Activated T-helper 17 cell treated with anti-CD3 and anti-CD28 coated beads, Interleukin-2, amount 50 U/mL, for 72 hours (primary cell): ENCODE measurements at regions not wholly inside any gene's neighbourhood (a gene's known extent, or its start where the extent isn't known, plus 50 kb on each side); places are given as distances from the start of the nearest gene placed in this dataset.
"Not testable (repeated sequence)": the region's sequence is repeated elsewhere in the genome, so short reads cannot be mapped to it uniquely, and the experiment has no call there.

ENCODE experiments used
- ATAC-seq: fragments of 150-1000 bp; cut with Tn5 transposase; replicated peaks from 2 replicates; pipeline ENCODE4 v1.10.0; 2021; ENCODE audit warnings: mild to moderate bottlenecking, moderate library complexity
- H3K27ac Mint-ChIP-seq: one replicate; pipeline ENCODE4 v1.8.0; 2022; ENCODE audit warnings: mixed read lengths
- H3K27me3 Mint-ChIP-seq: one replicate; pipeline ENCODE4 v1.8.0; 2022; ENCODE audit warnings: mixed read lengths
- H3K36me3 Mint-ChIP-seq: one replicate; pipeline ENCODE4 v1.8.0; 2022; ENCODE audit warnings: low read depth, mild to moderate bottlenecking, mixed read lengths
- H3K4me1 Mint-ChIP-seq: one replicate; pipeline ENCODE4 v1.8.0; 2022; ENCODE audit warnings: mixed read lengths
- H3K4me3 Mint-ChIP-seq: one replicate; pipeline ENCODE4 v1.8.0; 2022; ENCODE audit warnings: mild to moderate bottlenecking, mixed read lengths
- H3K9me3 Mint-ChIP-seq: one replicate; pipeline ENCODE4 v1.8.0; 2022; ENCODE audit warnings: mixed read lengths

DNA sequence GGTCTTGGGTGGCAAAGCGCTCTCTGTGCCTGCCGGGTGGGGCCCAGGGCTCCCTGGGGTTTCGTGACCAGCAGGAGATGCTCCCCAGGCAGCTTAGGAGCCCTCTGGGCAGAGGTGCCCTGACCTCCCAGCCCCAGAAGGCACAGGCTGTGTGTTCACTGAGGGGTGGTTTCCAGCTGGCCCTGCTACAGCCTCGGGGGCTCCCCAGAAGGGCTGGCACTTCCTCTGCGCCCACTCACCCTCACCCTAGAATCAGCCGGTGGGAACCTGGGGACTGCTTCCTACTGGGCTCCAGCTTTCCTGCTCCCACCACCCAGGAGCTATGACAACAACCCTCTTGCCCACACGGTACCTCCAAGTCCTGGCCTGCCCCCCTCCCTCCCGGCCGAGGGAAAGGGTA lies 4363.2 kb upstream of the TPTE start:
- not testable (repeated sequence) for H3K36me3 Mint-ChIP-seq, H3K9me3 Mint-ChIP-seq, H3K27ac Mint-ChIP-seq, H3K4me3 Mint-ChIP-seq, H3K4me1 Mint-ChIP-seq, H3K27me3 Mint-ChIP-seq, ATAC-seq
